ENCODE measurements at regions not wholly inside any gene's neighbourhood (a gene's known extent, or its start where the extent isn't known, plus 50 kb on each side); places are given as distances from the start of the nearest gene placed in this dataset.

DNA sequence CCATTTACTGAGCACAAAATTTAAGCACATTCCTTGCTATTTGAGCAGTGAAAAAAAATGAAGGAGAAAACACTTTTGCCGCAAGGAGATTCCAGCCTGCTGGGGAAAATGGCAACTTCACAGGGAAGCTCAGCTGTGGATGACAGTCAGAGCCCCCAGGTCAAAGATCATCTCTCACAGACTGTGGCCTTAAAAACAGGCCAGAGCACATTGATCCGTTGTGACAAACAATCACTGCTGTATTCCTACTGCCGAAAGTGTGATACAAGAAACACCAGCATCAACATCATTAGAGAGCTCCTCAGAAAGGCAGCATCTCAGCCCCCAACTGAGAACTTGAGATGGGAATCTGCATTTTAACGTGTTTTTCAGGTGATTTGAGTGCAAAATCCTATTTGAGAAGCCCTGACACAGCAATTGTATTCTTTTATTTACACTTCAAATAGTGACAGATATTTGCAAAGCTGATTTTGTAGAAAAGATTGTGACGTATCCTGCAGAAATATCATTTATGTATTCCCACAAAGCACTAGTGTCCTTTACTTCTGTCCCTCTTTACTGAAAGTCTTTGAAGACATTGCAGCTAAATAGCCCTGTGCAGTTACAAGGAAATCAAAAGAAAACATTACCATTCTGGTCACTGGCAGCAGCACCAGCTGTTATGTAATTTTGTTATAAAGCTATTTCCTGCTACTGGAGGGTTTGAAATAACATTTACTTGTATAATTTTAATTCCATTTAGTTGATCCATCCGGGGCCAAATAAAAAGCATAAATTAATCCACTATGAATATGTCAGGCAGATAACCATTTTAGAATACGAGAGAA lies 652.0 kb downstream of the LIG4 start:
- no peaks in the 10 kb centered on the region for H3K9me3 Mint-ChIP-seq
- H3K36me3 Mint-ChIP-seq (ENCODE audit: low read depth), result no peaks in the 10 kb centered on the region
- no peak overlapping the region for H3K27ac Mint-ChIP-seq
- DNase-seq, result no peak
- H3K27me3 Mint-ChIP-seq, result no peaks in the 10 kb centered on the region
- no peaks in the 10 kb centered on the region for H3K4me1 Mint-ChIP-seq (ENCODE audit: low read depth)
- H3K4me3 Mint-ChIP-seq, result no peak overlapping the region

DNA sequence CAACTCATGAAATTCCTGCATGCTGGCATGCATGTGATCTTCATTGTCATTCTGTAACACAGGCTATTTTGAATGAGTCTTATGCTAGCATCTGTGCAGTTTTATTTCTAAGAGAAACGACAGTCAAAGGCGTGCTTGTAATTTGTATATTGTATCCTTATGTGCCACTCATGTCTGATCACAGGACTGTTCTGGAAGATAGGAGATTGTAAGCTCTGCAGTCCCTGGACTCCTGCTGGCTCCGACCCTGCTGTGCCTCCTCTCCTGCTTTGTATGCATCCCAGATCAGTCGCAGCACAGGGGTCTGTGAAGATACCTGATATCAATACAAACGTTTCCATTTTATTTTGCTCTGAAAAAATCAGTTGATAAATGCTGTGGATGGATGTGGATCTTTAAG lies 653.1 kb downstream of the LIG4 start:
- no peak overlapping the region for H3K27ac Mint-ChIP-seq
- no peaks in the 10 kb centered on the region for H3K36me3 Mint-ChIP-seq (ENCODE audit: low read depth)
- no peak for DNase-seq
- no peaks in the 10 kb centered on the region for H3K27me3 Mint-ChIP-seq
- H3K9me3 Mint-ChIP-seq, result no peaks in the 10 kb centered on the region
- H3K4me1 Mint-ChIP-seq (ENCODE audit: low read depth), result no peaks in the 10 kb centered on the region
- no peak overlapping the region for H3K4me3 Mint-ChIP-seq

DNA sequence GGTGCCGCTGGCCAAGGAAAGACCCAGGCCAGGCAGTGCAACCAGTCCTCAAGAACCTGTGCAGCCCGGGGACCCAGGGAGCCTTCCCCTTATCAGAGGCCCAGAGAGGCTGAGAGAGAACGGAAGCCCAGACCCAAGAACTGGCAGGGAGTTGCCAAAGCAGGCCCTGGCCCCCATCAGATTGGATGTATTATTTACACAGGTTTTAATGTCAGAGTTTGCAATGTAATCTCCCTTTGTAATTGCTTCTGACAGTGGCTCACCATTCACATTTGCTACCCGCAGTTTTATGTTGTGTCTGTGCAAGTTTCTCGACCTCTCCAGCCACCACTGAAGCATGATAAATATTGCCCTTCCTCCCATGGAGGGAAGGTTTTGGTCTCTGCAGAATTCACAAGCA lies 660.9 kb downstream of the LIG4 start:
- H3K27me3 Mint-ChIP-seq, result no peaks in the 10 kb centered on the region
- no peaks in the 10 kb centered on the region for H3K4me1 Mint-ChIP-seq (ENCODE audit: low read depth)
- no peak for DNase-seq
- no peaks in the 10 kb centered on the region for H3K36me3 Mint-ChIP-seq (ENCODE audit: low read depth)
- no peaks in the 10 kb centered on the region for H3K9me3 Mint-ChIP-seq
- H3K4me3 Mint-ChIP-seq, result no peak overlapping the region
- H3K27ac Mint-ChIP-seq, result no peak overlapping the region

DNA sequence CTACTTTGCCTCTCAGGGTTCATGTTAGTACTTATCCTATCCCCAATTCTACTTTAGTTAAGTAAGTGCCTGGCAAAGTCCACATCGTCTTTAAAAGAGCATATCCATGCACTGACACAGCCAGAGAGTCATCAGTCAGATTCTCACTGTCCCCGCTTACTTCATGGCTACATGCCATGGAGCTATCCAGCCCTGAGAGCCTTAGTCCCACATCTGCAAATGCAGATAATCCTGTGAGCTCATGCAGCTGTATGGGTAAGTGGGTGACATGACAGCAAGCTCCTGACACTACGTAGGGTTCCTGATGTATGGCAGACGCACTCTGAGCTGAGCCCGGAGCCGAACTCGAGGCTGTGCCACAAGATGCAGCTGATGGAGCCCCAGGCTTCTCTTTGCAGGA lies 661.5 kb downstream of the LIG4 start:
- Mint-ChIP-seq H3K27ac (no peak overlapping the region), H3K9me3 (no peaks in the 10 kb centered on the region), H3K4me3 (no peak overlapping the region), H3K36me3 (ENCODE audit: low read depth) (no peaks in the 10 kb centered on the region), H3K27me3 (no peaks in the 10 kb centered on the region), H3K4me1 (ENCODE audit: low read depth) (no peaks in the 10 kb centered on the region)
- DNase-seq, result no peak

DNA sequence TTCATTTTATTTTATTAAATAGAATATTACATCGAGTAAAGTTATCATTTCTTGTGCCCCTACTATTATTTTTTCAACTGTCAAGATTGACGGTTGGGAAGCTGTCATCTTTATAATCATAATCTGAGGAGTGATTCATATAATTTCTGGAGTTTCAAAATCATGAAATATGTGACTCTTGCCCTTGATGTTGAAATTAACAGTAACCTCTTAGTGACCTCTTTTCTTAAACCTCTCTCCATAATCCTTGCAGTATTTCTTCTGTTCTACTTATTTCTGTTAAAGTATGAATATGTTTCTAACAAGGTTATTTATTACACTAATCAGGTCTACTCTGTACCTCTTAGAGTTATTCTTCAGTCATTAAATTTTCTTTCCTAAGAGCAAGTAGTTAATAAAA lies 663.8 kb downstream of the LIG4 start:
- no peaks in the 10 kb centered on the region for H3K36me3 Mint-ChIP-seq (ENCODE audit: low read depth)
- no peak overlapping the region for H3K4me3 Mint-ChIP-seq
- no peak overlapping the region for H3K27ac Mint-ChIP-seq
- H3K9me3 Mint-ChIP-seq, result peaks cover 2% of the 10 kb centered on the region
- no peaks in the 10 kb centered on the region for H3K4me1 Mint-ChIP-seq (ENCODE audit: low read depth)
- DNase-seq, result no peak
- H3K27me3 Mint-ChIP-seq, result no peaks in the 10 kb centered on the region

DNA sequence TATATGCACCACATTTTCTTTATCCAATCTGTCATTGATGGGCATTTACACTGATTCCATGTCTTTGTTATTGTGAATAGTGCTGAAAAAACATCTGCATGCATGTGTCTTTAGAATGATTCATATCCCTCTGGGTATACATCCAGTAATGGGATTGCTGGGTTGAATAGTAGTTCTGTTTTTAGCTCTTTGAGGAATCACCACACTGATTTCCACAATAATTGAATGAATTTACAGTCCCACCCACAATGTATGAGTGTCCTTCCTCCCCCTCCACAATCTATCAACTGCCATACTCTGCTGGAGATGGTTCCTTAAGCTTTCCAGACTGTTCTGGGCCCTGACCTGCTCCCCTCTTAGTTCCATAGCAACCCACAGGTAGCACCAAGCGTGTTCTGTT lies 667.0 kb downstream of the LIG4 start:
- Mint-ChIP-seq H3K4me1 (ENCODE audit: low read depth) (no peaks in the 10 kb centered on the region), H3K4me3 (no peak overlapping the region), H3K27me3 (no peaks in the 10 kb centered on the region), H3K9me3 (peaks cover 5% of the 10 kb centered on the region), H3K27ac (no peak overlapping the region), H3K36me3 (ENCODE audit: low read depth) (no peaks in the 10 kb centered on the region)
- no peak for DNase-seq

DNA sequence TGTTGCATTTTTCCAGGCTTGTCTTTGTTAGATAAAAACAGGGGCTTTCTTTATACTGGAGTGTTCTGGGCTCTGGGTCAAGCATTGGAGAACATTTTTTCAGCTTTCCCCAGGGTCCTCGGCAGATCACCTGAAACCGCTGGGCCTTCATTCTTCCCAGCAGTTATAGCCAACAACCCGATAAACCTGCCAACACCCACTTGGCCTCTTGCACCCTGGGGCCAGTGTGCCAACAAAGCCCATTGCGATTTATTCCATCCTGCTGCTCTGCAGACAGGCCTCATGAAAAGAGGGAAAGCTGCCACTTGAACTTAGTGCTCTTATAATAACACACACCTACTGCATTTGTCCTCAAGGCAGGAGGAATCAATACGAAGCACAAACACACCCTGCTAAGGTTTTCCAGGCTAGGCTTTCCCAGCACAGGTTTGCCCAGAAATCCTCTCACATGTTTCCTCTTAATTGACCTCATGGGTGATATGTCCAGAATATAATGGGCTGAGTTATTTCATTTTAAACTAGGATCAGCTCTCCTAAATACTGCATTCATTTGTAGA lies 669.3 kb downstream of the LIG4 start:
- Mint-ChIP-seq H3K4me1 (ENCODE audit: low read depth) (no peaks in the 10 kb centered on the region), H3K27me3 (no peaks in the 10 kb centered on the region), H3K4me3 (no peak overlapping the region), H3K9me3 (peaks cover 5% of the 10 kb centered on the region), H3K36me3 (ENCODE audit: low read depth) (no peaks in the 10 kb centered on the region), H3K27ac (no peak overlapping the region)
- DNase-seq, result no peak

DNA sequence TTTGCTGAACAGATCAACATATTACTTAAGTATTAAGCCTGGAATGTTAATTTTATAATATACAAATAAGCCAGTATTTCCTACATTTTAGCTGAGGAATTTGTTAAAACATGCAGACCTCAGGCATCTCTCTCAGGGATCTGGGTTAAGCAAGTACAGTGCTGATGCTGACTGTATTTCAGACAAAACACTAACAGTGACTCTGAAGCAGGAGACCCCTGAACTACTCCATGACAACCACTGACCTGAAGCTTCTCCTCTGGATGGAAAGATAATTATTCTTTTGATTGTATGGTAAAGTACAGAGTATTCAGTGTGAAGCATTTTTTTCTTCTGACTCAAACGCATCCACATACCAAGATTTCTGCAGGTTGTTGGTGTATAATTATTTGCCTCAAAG lies 680.8 kb downstream of the LIG4 start:
- no peak for DNase-seq
- Mint-ChIP-seq H3K27me3 (no peaks in the 10 kb centered on the region), H3K4me1 (ENCODE audit: low read depth) (no peaks in the 10 kb centered on the region), H3K4me3 (no peak overlapping the region), H3K36me3 (ENCODE audit: low read depth) (no peaks in the 10 kb centered on the region), H3K27ac (no peak overlapping the region), H3K9me3 (peaks cover 5% of the 10 kb centered on the region)

DNA sequence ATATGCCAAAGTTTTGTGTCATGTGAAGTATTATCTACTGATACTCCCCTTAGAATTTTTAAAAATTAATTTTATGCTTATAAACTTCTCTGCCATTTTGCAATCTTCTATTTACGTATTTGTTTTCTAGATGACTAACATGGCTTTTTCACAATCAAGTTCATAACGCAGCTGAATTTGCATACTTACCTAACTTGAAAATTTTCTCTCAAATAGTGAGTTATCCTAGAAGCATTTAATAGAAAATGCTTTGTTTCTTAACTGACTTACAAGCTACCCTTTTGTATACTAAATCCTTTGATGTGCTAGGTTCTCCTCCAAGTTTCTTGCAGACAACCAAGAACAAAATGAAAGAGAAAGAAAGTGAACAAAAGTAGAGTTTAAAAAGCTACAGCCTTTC lies 683.5 kb downstream of the LIG4 start:
- H3K36me3 Mint-ChIP-seq (ENCODE audit: low read depth), result no peaks in the 10 kb centered on the region
- no peak overlapping the region for H3K27ac Mint-ChIP-seq
- no peaks in the 10 kb centered on the region for H3K4me1 Mint-ChIP-seq (ENCODE audit: low read depth)
- no peak overlapping the region for H3K4me3 Mint-ChIP-seq
- no peaks in the 10 kb centered on the region for H3K27me3 Mint-ChIP-seq
- peaks cover 11% of the 10 kb centered on the region for H3K9me3 Mint-ChIP-seq
- no peak for DNase-seq

DNA sequence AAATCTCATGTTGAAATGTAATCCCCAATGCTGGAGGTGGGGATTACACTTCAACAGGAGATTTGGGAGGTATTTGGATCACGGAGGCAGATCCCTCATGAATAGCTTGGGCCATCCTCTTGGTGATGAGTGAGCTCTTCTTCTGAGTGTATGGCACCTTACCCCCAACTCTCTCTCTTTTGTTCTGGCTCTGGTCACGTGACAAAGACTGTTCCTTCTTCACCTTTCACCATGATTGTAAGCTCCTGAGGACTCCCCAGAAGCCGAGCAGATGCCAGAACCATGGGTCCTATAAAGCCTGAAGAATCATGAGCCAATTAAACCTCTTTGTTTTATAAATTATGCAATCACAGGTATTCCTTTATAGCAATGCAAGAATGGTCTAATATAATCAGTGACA lies 684.2 kb downstream of the LIG4 start:
- H3K27me3 Mint-ChIP-seq, result no peaks in the 10 kb centered on the region
- peaks cover 11% of the 10 kb centered on the region for H3K9me3 Mint-ChIP-seq
- H3K4me3 Mint-ChIP-seq, result no peak overlapping the region
- DNase-seq, result no peak
- no peaks in the 10 kb centered on the region for H3K36me3 Mint-ChIP-seq (ENCODE audit: low read depth)
- H3K27ac Mint-ChIP-seq, result no peak overlapping the region
- no peaks in the 10 kb centered on the region for H3K4me1 Mint-ChIP-seq (ENCODE audit: low read depth)

DNA sequence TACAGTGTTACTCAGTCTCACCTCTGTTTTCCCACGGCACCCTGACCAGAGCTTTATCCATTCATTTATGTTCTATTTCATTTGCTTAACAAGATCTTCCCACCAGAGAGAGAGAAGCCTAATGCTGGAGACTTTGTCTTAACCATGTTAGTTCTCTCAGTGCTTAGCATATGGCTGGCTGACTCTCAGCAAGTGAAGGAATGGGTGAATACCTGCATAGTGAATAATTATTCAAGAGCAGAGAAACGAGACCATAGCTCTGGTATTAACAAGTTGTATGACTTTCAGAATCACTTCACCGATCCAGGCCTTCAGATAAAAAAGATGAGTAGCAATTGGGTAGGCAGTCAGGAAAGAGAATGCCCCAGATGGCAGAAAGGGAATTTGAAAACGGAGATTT lies 686.3 kb downstream of the LIG4 start:
- H3K27ac Mint-ChIP-seq, result no peak overlapping the region
- H3K9me3 Mint-ChIP-seq, result peaks cover 11% of the 10 kb centered on the region
- no peaks in the 10 kb centered on the region for H3K36me3 Mint-ChIP-seq (ENCODE audit: low read depth)
- H3K4me1 Mint-ChIP-seq (ENCODE audit: low read depth), result no peaks in the 10 kb centered on the region
- no peak overlapping the region for H3K4me3 Mint-ChIP-seq
- H3K27me3 Mint-ChIP-seq, result no peaks in the 10 kb centered on the region
- DNase-seq, result no peak

DNA sequence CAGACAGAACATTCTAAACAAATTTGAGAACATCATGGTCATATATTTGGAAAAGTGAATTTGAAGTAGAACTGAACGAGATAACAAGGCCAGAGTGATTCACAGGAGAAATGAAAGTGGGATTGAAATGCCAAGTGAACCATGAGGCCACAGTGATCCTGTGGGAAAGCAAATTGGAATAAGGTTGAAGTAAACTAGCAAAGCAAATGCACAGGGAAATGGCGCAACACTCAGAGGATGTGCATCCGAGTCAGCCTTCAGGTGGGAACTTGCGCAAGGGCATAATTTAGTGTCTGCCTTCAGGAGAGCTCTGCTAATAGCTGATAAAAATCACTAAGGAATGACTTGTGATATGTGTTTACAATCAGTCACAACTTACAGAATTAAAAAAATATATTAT lies 696.6 kb downstream of the LIG4 start:
- H3K9me3 Mint-ChIP-seq, result peaks cover 5% of the 10 kb centered on the region
- no peaks in the 10 kb centered on the region for H3K27me3 Mint-ChIP-seq
- H3K4me1 Mint-ChIP-seq (ENCODE audit: low read depth), result no peaks in the 10 kb centered on the region
- no peak overlapping the region for H3K4me3 Mint-ChIP-seq
- no peak overlapping the region for H3K27ac Mint-ChIP-seq
- no peaks in the 10 kb centered on the region for H3K36me3 Mint-ChIP-seq (ENCODE audit: low read depth)
- DNase-seq, result no peak

DNA sequence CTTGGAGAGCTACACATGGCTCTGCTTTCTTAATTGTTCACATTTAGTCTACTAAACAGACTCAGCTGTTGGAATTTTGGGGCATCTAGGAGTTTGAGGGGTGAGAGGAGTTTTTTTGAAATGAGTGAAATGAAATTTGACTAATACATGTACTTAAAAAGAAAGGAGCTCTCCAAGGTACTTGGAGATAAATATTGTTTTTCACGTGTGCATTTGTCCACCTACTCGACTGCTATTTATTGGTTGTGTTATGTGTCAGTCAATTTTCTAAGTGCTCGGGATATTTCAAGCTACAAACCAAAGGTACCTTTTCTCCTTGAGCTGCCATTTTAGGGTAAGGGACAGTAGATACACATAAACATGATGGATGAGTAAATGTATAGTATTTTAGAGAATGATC lies 697.0 kb downstream of the LIG4 start:
- H3K36me3 Mint-ChIP-seq (ENCODE audit: low read depth), result no peaks in the 10 kb centered on the region
- no peak overlapping the region for H3K4me3 Mint-ChIP-seq
- no peaks in the 10 kb centered on the region for H3K27me3 Mint-ChIP-seq
- no peaks in the 10 kb centered on the region for H3K4me1 Mint-ChIP-seq (ENCODE audit: low read depth)
- DNase-seq, result no peak
- peaks cover 5% of the 10 kb centered on the region for H3K9me3 Mint-ChIP-seq
- H3K27ac Mint-ChIP-seq, result no peak overlapping the region

DNA sequence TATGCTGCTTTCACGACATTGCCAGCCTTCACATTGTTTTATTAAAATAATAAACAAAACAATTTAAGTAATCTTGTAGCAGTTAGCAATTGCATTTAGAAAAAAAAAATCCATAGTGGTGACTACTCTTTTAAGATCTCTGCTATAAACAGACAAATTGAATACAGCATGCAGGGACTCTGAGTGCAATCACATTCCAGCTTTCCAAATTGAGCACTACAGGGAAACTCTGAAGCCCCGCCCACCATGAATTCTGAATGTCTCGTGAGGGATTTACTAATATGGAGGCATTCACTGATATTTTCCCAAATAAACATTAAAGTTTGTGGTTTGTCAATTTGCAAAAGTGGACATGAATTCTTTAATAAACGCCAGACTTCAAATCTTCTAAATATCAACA lies 698.8 kb downstream of the LIG4 start:
- H3K27me3 Mint-ChIP-seq, result no peaks in the 10 kb centered on the region
- no peak for DNase-seq
- H3K9me3 Mint-ChIP-seq, result peaks cover 5% of the 10 kb centered on the region
- no peaks in the 10 kb centered on the region for H3K4me1 Mint-ChIP-seq (ENCODE audit: low read depth)
- no peak overlapping the region for H3K4me3 Mint-ChIP-seq
- no peak overlapping the region for H3K27ac Mint-ChIP-seq
- H3K36me3 Mint-ChIP-seq (ENCODE audit: low read depth), result no peaks in the 10 kb centered on the region

DNA sequence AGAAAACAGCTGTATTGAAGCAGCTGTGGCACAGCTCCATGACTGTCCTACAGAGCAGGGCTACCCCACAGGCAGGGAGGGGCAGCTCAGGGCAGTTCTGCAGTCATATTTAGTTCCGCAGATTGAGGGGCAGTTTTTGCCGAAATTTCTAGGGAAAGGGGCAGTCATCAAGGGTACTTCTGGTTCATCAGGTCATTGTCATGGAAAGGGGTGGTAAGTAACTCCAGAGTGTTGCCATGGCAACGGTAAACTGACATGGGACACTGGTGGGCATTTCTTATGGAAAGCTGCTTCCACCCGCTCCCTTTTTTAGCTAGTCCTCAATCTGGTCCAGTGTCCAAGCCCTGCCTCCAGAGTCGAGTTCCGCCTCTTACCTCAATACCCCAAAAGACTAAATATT lies 702.8 kb downstream of the LIG4 start:
- Mint-ChIP-seq H3K27ac (no peak overlapping the region), H3K9me3 (peaks cover 10% of the 10 kb centered on the region), H3K27me3 (no peaks in the 10 kb centered on the region), H3K36me3 (ENCODE audit: low read depth) (no peaks in the 10 kb centered on the region), H3K4me1 (ENCODE audit: low read depth) (no peaks in the 10 kb centered on the region), H3K4me3 (no peak overlapping the region)
- no peak for DNase-seq

DNA sequence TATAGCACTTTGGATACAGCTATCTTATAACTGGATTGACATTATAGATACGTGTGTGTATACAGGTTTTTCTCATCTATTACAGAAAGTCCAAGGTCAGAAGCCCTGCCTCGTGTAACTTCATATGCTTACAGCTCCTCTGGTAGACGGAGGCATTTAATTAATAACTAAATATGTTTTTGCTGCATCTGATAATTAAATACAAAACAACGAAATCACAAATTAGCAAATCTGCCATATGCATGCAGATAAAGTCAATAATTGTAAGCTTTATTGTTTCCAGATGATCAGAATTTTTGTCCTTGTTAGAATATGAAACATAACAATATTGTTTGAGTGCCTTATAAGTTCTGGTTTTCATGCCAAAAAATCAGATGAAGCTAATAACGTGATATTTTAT lies 717.7 kb downstream of the LIG4 start:
- H3K9me3 Mint-ChIP-seq, result peaks cover 9% of the 10 kb centered on the region
- H3K36me3 Mint-ChIP-seq (ENCODE audit: low read depth), result no peaks in the 10 kb centered on the region
- no peaks in the 10 kb centered on the region for H3K4me1 Mint-ChIP-seq (ENCODE audit: low read depth)
- no peak overlapping the region for H3K4me3 Mint-ChIP-seq
- no peak overlapping the region for H3K27ac Mint-ChIP-seq
- no peak for DNase-seq
- H3K27me3 Mint-ChIP-seq, result no peaks in the 10 kb centered on the region

Data from activated T-cell treated with anti-CD3 and anti-CD28 coated beads, Interleukin-2, amount 50 U/mL, for 24 hours (primary cell).